HepG2 (cell line): ENCODE measurements at regions not wholly inside any gene's neighbourhood (a gene's known extent, or its start where the extent isn't known, plus 50 kb on each side); places are given as distances from the start of the nearest gene placed in this dataset.

Experiments used
- ATAC-seq: fragments of 200-7000 bp; cut with Tn5 transposase; 3 replicates; pipeline ENCODE4 v1.9.1; 2020; ENCODE audit warnings: mild to moderate bottlenecking, moderate library complexity
- BruUV-seq: library from RNA; stranded (reverse); fragments of 400-500 nt; replicated peaks from 2 replicates; lab custom pipeline; 2021; lab: Mats Ljungman, UMichigan
- CTCF ChIA-PET: fragments of 300-600 bp; formaldehyde crosslinking; extraction: SDS; loops from one replicate; lab custom pipeline; 2021; ENCODE audit warnings: low total read pairs, inconsistent platforms, low intra/inter-chr PET ratio; lab: Yijun Ruan, JAX
- POLR2A ChIA-PET: fragments of 350-600 bp; sonication (Branson Sonifier 250); formaldehyde crosslinking; loops from one replicate; lab custom pipeline; 2020; ENCODE audit warnings: antibody characterized with exemption, inconsistent platforms; lab: Yijun Ruan, JAX
- DNase-seq: peaks from one replicate; pipeline ENCODE4 v3.0.0-alpha.2; 2015; ENCODE audit warnings: low spot score
- FAIRE-seq: peaks from 3 replicates; lab custom pipeline; 2011; peaks lifted over from hg19 to GRCh38; lab: Jason Lieb, UNC
- H2AFZ ChIP-seq: one replicate; pipeline ENCODE4 v1.6.1; 2011; ENCODE audit warnings: low read length, inconsistent platforms
- H3K27ac ChIP-seq: fragments of 300-600 bp; 3 replicates; pipeline ENCODE4 v1.8.0; 2011; ENCODE audit warnings: mixed run types, mild to moderate bottlenecking, mixed read lengths, low read length, inconsistent platforms; ENCODE audit not compliant: insufficient read depth; ENCODE audit errors: extremely low read length
- H3K27me3 ChIP-seq, 2 experiments: fragments of 200-600 bp in 1 of 2; 2 replicates in 1 of 2; 3 replicates in 1 of 2; pipeline versions ENCODE4 v1.6.0 to v1.8.0; 2011; ENCODE audit warnings: low read length in 2 of 2, mild to moderate bottlenecking in 2 of 2, moderate library complexity in 2 of 2, inconsistent platforms in 1 of 2; ENCODE audit not compliant: insufficient read depth in 2 of 2, control insufficient read depth in 1 of 2
- H3K36me3 ChIP-seq, 2 experiments: fragments of 200-600 bp in 1 of 2; replicated peaks in 1 of 2; 2 replicates in 1 of 2; 3 replicates in 1 of 2; pipeline versions ENCODE4 v1.5.1 to v1.8.0; 2011; ENCODE audit warnings: low read length in 2 of 2, inconsistent platforms in 1 of 2; ENCODE audit not compliant: insufficient read depth in 2 of 2, control insufficient read depth in 1 of 2
- H3K4me1 ChIP-seq: 2 replicates; pipeline ENCODE4 v1.5.1; 2012; ENCODE audit warnings: low read length, inconsistent platforms; ENCODE audit not compliant: insufficient read depth
- H3K4me2 ChIP-seq: 2 replicates; pipeline ENCODE4 v1.6.0; 2011; ENCODE audit warnings: low read depth, low read length, inconsistent platforms
- H3K4me3 ChIP-seq, 3 experiments: fragments of 200-600 bp in 1 of 3; sonication (generic), shearing (Covaris generic) in 1 of 3; replicated peaks in 1 of 3; 2 replicates each; pipeline ENCODE4 v1.5.1; 2011 to 2016; ENCODE audit warnings: low read length in 3 of 3, inconsistent platforms in 2 of 3, low read depth in 2 of 3, mild to moderate bottlenecking in 2 of 3, control low read depth in 1 of 3, mixed read lengths in 1 of 3; ENCODE audit not compliant: insufficient read depth in 1 of 3
- H3K79me2 ChIP-seq: one replicate; pipeline ENCODE4 v1.6.1; 2011; ENCODE audit warnings: low read length, inconsistent platforms; ENCODE audit not compliant: insufficient read depth
- H3K9ac ChIP-seq: 2 replicates; pipeline ENCODE4 v1.6.0; 2011; ENCODE audit warnings: mild to moderate bottlenecking, low read depth, low read length, inconsistent platforms; ENCODE audit not compliant: insufficient read depth
- H3K9me3 ChIP-seq: 2 replicates; pipeline ENCODE4 v1.5.1; 2012; ENCODE audit warnings: mild to moderate bottlenecking, low read length
- H4K20me1 ChIP-seq: 2 replicates; pipeline ENCODE4 v1.6.0; 2011; ENCODE audit warnings: inconsistent platforms, mild to moderate bottlenecking, low read length, moderate library complexity; ENCODE audit not compliant: insufficient read depth
- CEBPG ChIP-seq: IDR thresholded peaks from 2 replicates; pipeline ENCODE4 v1.6.1; 2016
- FOXM1 ChIP-seq: sonication (generic); formaldehyde crosslinking; IDR thresholded peaks from 2 replicates; pipeline ENCODE4 v1.5.0; 2020; ENCODE audit warnings: missing genetic modification reagents
- IRX3 ChIP-seq: sonication (generic); formaldehyde crosslinking; IDR thresholded peaks from 2 replicates; pipeline ENCODE4 v1.8.1; 2023; ENCODE audit warnings: mild to moderate bottlenecking, low read depth, missing genetic modification reagents, borderline replicate concordance
- KLF13 ChIP-seq: sonication (generic); formaldehyde crosslinking; IDR thresholded peaks from 2 replicates; pipeline ENCODE4 v1.4.0; 2020; ENCODE audit warnings: mild to moderate bottlenecking, missing genetic modification reagents
- KLF6 ChIP-seq: IDR thresholded peaks from 2 replicates; pipeline ENCODE4 v1.8.0; 2016; ENCODE audit warnings: missing biosample characterization, missing genetic modification reagents
- LBX2 ChIP-seq: sonication (generic); formaldehyde crosslinking; IDR thresholded peaks from 2 replicates; pipeline ENCODE4 v1.5.0; 2020; ENCODE audit warnings: missing genetic modification reagents, mild to moderate bottlenecking, borderline replicate concordance
- NR2F6 ChIP-seq, 2 experiments: IDR thresholded peaks; 2 replicates each; pipeline ENCODE4 v1.6.1; 2016; ENCODE audit warnings: antibody characterized with exemption in 1 of 2, mild to moderate bottlenecking in 1 of 2
- RXRB ChIP-seq: IDR thresholded peaks from 2 replicates; pipeline ENCODE4 v1.6.1; 2016; ENCODE audit warnings: borderline replicate concordance, missing genetic modification reagents, missing compliant biosample characterization
- SAP130 ChIP-seq: IDR thresholded peaks from 2 replicates; pipeline ENCODE4 v1.6.1; 2016; ENCODE audit warnings: low read depth
- TEAD3 ChIP-seq: optimal IDR thresholded peaks from 2 replicates; pipeline ENCODE3; 2016; ENCODE audit warnings: borderline replicate concordance
- TGIF2 ChIP-seq: IDR thresholded peaks from 2 replicates; pipeline ENCODE4 v1.6.1; 2016; ENCODE audit warnings: control low read depth, missing compliant biosample characterization
- ZNF367 ChIP-seq: sonication (generic); formaldehyde crosslinking; IDR thresholded peaks from 2 replicates; pipeline ENCODE4 v1.4.0; 2020; ENCODE audit warnings: missing genetic modification reagents, borderline replicate concordance
- ZNF501 ChIP-seq: sonication (generic); formaldehyde crosslinking; IDR thresholded peaks from 2 replicates; pipeline ENCODE4 v1.5.1; 2020; ENCODE audit warnings: mild to moderate bottlenecking, moderate library complexity, missing genetic modification reagents
- ZNF652 ChIP-seq: IDR thresholded peaks from 2 replicates; pipeline ENCODE4 v1.6.1; 2016; ENCODE audit warnings: low read depth, borderline replicate concordance
- WGBS: methylation state at CpG from one replicate; pipeline ENCODE4 v1.1.6; 2017; ENCODE audit warnings: low lambda C conversion rate; 5-methylcytosine and 5-hydroxymethylcytosine counted together
- in situ Hi-C: cut with HindIII; loops from 2 replicates; pipeline ENCODE4 v1.10.0; 2017; ENCODE audit warnings: low pct_unique_long_range_greater_than_20kb; ENCODE audit not compliant: extremely low pct_ligation_motif_present
- intact Hi-C: fragments of 100-400 bp; cut with micrococcal nuclease; formaldehyde crosslinking; loops from one replicate; pipeline ENCODE4 v1.10.0; 2022; ENCODE audit not compliant: unreplicated experiment
- TF ChIP-seq, protein P1 (sequence below): sonication (generic); formaldehyde crosslinking; IDR thresholded peaks from 2 replicates; pipeline ENCODE4 v1.8.0; 2022; ENCODE audit warnings: mild to moderate bottlenecking, missing genetic modification reagents, moderate library complexity
- TF ChIP-seq, protein P2 (sequence below): sonication (generic); formaldehyde crosslinking; conservative IDR thresholded peaks from 2 replicates; pipeline ENCODE4 v1.4.0; 2020; ENCODE audit warnings: missing genetic modification reagents

DNA sequence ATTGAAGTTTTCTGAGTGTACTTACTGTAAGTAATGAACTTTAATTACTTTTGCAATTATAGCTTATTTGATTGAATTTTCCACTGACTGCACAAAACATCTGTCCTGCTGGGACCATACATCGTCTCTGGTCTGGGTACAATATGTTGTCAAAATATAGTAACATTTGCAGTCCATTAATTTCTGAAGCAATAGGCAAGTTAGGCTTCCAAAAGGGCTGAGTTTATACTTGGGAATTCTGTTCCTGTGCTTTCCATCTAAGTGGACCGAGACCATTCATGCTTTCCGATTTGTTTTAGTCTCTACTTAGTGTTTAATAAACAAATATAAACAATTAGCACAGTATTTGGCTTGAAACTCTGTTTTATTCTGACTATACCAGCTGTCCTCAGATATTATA lies 139.3 kb downstream of the RFPL4B start:
- H4K20me1 ChIP-seq: no peaks in the 10 kb centered on the region
- H3K27me3 ChIP-seq: no peaks in the 10 kb centered on the region
- CTCF ChIA-PET: no interaction called here
- no TSS peak for BruUV-seq
- 0% methylated on average over 3 of the region's 3 CpGs for WGBS
- H3K9me3 ChIP-seq: no peaks in the 10 kb centered on the region
- H3K79me2 ChIP-seq: no peaks in the 10 kb centered on the region
- in situ Hi-C loops (no loop called here), intact Hi-C loops (no loop called here)
- no peak overlapping the region for H3K9ac ChIP-seq
- no peak for DNase-seq
- no peak for FAIRE-seq
- H2AFZ ChIP-seq: no peak overlapping the region
- POLR2A ChIA-PET: no interaction called here
- no peak for ATAC-seq
- H3K4me1 ChIP-seq: no peaks in the 10 kb centered on the region
- H3K4me3 ChIP-seq: no peak overlapping the region
- H3K36me3 ChIP-seq: no peaks in the 10 kb centered on the region
- no peak overlapping the region for H3K4me2 ChIP-seq
- no peak overlapping the region for H3K27ac ChIP-seq
- TF ChIP-seq, protein P1, sequence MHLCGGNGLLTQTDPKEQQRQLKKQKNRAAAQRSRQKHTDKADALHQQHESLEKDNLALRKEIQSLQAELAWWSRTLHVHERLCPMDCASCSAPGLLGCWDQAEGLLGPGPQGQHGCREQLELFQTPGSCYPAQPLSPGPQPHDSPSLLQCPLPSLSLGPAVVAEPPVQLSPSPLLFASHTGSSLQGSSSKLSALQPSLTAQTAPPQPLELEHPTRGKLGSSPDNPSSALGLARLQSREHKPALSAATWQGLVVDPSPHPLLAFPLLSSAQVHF (CRISPR knock-in tag): no peak
- TF ChIP-seq CEBPG (CRISPR knock-in tag): no peak
- no peak for TF ChIP-seq KLF13 (CRISPR knock-in tag)
- TF ChIP-seq KLF6 (CRISPR knock-in tag): no peak
- TF ChIP-seq SAP130: no peak
- TF ChIP-seq RXRB: no peak
- TF ChIP-seq TEAD3 (CRISPR knock-in tag): no peak
- no peak for TF ChIP-seq ZNF501 (CRISPR knock-in tag)
- TF ChIP-seq ZNF652: no peak
- no peak for TF ChIP-seq TGIF2 (CRISPR knock-in tag)
- no peak for TF ChIP-seq IRX3 (CRISPR knock-in tag)
- no peak for TF ChIP-seq LBX2 (CRISPR knock-in tag)
- no peak for TF ChIP-seq ZNF367 (CRISPR knock-in tag)
- TF ChIP-seq, protein P2, sequence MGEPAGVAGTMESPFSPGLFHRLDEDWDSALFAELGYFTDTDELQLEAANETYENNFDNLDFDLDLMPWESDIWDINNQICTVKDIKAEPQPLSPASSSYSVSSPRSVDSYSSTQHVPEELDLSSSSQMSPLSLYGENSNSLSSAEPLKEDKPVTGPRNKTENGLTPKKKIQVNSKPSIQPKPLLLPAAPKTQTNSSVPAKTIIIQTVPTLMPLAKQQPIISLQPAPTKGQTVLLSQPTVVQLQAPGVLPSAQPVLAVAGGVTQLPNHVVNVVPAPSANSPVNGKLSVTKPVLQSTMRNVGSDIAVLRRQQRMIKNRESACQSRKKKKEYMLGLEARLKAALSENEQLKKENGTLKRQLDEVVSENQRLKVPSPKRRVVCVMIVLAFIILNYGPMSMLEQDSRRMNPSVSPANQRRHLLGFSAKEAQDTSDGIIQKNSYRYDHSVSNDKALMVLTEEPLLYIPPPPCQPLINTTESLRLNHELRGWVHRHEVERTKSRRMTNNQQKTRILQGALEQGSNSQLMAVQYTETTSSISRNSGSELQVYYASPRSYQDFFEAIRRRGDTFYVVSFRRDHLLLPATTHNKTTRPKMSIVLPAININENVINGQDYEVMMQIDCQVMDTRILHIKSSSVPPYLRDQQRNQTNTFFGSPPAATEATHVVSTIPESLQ: no peak
- TF ChIP-seq NR2F6 (IDR thresholded peaks at IDR 0.05): no peak
- no peak for TF ChIP-seq NR2F6 (CRISPR knock-in tag; IDR thresholded peaks at IDR 0.05)
- TF ChIP-seq FOXM1 (CRISPR knock-in tag): no peak
